GM12875 (cell line): ENCODE measurements at regions not wholly inside any gene's neighbourhood (a gene's known extent, or its start where the extent isn't known, plus 50 kb on each side); places are given as distances from the start of the nearest gene placed in this dataset.

Experiments used
- H3K4me3 ChIP-seq: one replicate; pipeline ENCODE4 v1.5.1; 2011; ENCODE audit warnings: low read depth, low read length, control low read depth
- TF ChIP-seq, protein P1 (sequence below): IDR thresholded peaks from 2 replicates; pipeline ENCODE4 v1.5.1; 2011; ENCODE audit warnings: low read depth, mild to moderate bottlenecking, control low read depth, inconsistent platforms, low read length, moderate library complexity, borderline replicate concordance; ENCODE audit not compliant: insufficient read depth

- no peak overlapping the region for H3K4me3 ChIP-seq
- TF ChIP-seq, protein P1, sequence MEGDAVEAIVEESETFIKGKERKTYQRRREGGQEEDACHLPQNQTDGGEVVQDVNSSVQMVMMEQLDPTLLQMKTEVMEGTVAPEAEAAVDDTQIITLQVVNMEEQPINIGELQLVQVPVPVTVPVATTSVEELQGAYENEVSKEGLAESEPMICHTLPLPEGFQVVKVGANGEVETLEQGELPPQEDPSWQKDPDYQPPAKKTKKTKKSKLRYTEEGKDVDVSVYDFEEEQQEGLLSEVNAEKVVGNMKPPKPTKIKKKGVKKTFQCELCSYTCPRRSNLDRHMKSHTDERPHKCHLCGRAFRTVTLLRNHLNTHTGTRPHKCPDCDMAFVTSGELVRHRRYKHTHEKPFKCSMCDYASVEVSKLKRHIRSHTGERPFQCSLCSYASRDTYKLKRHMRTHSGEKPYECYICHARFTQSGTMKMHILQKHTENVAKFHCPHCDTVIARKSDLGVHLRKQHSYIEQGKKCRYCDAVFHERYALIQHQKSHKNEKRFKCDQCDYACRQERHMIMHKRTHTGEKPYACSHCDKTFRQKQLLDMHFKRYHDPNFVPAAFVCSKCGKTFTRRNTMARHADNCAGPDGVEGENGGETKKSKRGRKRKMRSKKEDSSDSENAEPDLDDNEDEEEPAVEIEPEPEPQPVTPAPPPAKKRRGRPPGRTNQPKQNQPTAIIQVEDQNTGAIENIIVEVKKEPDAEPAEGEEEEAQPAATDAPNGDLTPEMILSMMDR: no peak
Measured at GRCh38 chr15:47352217-47352616, 365.1 kb upstream of the SEMA6D start.

DNA sequence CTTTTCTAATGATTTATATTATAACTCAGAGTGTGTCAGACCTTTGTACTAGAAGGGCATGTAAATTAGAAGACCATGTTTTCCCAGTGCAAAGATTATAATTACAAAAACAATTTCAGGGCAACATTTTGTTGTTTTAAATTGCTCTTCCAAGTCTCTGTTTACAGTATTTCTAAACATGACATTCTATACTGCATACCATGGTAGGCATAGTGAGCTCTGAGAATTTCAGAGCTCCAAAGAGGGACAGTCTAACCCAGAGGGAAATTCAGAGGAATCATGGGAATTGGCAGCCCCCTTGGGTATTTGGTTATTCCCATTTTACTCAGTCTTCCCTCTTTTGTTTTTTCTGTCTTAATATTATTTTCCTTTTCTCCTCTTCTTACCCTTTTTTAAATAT lies 361.5 kb upstream of the SEMA6D start:
- no peak overlapping the region for H3K4me3 ChIP-seq
- TF ChIP-seq, protein P1: no peak

DNA sequence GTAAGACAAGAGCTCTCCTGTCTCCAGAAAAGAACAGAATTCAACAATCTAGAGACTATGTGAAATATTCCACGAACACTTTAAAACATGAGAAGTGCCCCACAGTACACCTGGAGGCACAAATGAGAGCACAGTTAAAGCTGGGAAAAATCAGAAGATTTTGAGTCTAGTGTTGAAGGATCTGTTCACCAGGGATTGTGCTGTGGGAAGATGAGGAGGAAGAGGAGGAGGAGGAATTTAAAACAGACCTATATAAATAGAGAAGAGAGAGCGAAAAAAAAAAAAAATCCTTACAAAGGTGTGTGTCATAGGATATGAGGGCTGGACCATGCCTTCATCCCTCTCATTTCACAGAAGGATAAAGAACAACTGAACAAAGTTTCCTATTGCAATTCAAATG lies 361.0 kb upstream of the SEMA6D start:
- TF ChIP-seq, protein P1: no peak
- H3K4me3 ChIP-seq: no peak overlapping the region

GRCh38 chr15:47358876-47359275 lies 358.4 kb upstream of the SEMA6D start:
- no peak overlapping the region for H3K4me3 ChIP-seq
- TF ChIP-seq, protein P1: no peak

- no peak overlapping the region for H3K4me3 ChIP-seq
- TF ChIP-seq, protein P1: no peak
Measured at GRCh38 chr15:47360305-47360704, 357.0 kb upstream of the SEMA6D start.

DNA sequence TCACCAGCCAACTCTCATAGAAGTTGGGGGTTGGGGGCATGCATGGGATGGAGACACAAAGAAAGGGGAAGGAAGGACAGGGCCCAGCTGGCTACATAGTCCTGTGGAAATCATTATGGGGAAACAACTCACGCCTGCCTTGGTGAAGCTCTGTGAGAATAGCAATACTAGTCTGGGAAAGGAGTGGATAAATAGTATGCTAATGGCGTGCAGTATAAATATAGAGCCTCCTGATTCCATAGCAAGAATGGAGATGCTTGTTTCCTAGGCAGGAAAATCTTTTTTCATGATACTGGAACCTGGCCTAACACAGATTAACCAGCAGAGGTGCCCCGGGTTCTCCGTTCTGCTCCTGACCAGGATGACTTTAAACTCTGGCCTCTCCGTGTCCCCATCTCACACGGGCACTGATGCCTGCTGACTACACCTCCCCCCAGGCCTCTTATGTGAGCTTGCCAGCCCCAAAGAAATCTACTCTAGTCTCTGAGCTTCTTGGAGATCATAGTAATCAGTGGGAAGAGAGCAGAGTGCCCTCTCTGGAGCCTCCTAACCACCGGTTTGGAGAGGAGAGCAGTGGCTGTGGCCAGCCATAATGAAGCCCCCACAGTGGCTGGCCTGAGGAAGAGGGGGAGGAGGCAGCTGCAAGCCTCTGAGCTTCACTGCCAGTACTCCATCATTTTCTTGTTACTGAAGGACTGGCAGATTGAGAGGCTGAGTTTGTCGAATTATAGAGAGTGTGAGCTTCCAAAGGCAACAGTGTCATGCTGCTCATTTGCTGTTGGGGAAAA lies 355.0 kb upstream of the SEMA6D start:
- TF ChIP-seq, protein P1: no peak

GRCh38 chr15:47363653-47364052 lies 353.7 kb upstream of the SEMA6D start:
- no peak overlapping the region for H3K4me3 ChIP-seq
- TF ChIP-seq, protein P1: no peak

More for the DNA sequence above, 355.0 kb upstream of the SEMA6D start:
- no peak overlapping the region for H3K4me3 ChIP-seq
